ENCODE measurements at regions not wholly inside any gene's neighbourhood (a gene's known extent, or its start where the extent isn't known, plus 50 kb on each side); places are given as distances from the start of the nearest gene placed in this dataset.
"Not testable (repeated sequence)": the region's sequence is repeated elsewhere in the genome, so short reads cannot be mapped to it uniquely, and the experiment has no call there.

GRCh38 chr6:169406804-169407203 is 153.2 kb upstream of the THBS2 start:
- H3K27me3 Mint-ChIP-seq (ENCODE audit: low read depth), result peaks cover 16% of the 10 kb centered on the region
- no peak for DNase-seq
- no peak for ATAC-seq
- no peaks in the 10 kb centered on the region for H3K9me3 Mint-ChIP-seq
- no peaks in the 10 kb centered on the region for H3K36me3 Mint-ChIP-seq (ENCODE audit: insufficient read depth)
- H3K4me3 Mint-ChIP-seq, result no peak overlapping the region
- H3K4me1 Mint-ChIP-seq (ENCODE audit: low read depth), result no peaks in the 10 kb centered on the region

GRCh38 chr6:169406034-169406433 is 152.4 kb upstream of the THBS2 start:
- no peak for ATAC-seq
- H3K4me1 Mint-ChIP-seq (ENCODE audit: low read depth), result no peaks in the 10 kb centered on the region
- H3K4me3 Mint-ChIP-seq, result no peak overlapping the region
- H3K27me3 Mint-ChIP-seq (ENCODE audit: low read depth), result peaks cover 17% of the 10 kb centered on the region
- no peaks in the 10 kb centered on the region for H3K36me3 Mint-ChIP-seq (ENCODE audit: insufficient read depth)
- H3K9me3 Mint-ChIP-seq, result no peaks in the 10 kb centered on the region
- no peak for DNase-seq

GRCh38 chr6:169404828-169405227 is 151.2 kb upstream of the THBS2 start:
- DNase-seq, result no peak
- Mint-ChIP-seq H3K4me3 (no peak overlapping the region), H3K27me3 (ENCODE audit: low read depth) (peaks cover 11% of the 10 kb centered on the region)

GRCh38 chr6:169398342-169399105 is 144.9 kb upstream of the THBS2 start:
- no peak overlapping the region for H3K4me3 Mint-ChIP-seq
- H3K9me3 Mint-ChIP-seq, result no peaks in the 10 kb centered on the region
- DNase-seq (no peak), ATAC-seq (no peak)
- peaks cover 5% of the 10 kb centered on the region for H3K27me3 Mint-ChIP-seq (ENCODE audit: low read depth)
- no peaks in the 10 kb centered on the region for H3K36me3 Mint-ChIP-seq (ENCODE audit: insufficient read depth)
- H3K4me1 Mint-ChIP-seq (ENCODE audit: low read depth), result no peaks in the 10 kb centered on the region

More at GRCh38 chr6:169404828-169405227, 151.2 kb upstream of the THBS2 start:
- ATAC-seq, result no peak
- Mint-ChIP-seq H3K4me1 (ENCODE audit: low read depth) (no peaks in the 10 kb centered on the region), H3K36me3 (ENCODE audit: insufficient read depth) (no peaks in the 10 kb centered on the region), H3K9me3 (no peaks in the 10 kb centered on the region)

- Mint-ChIP-seq H3K9me3 (no peaks in the 10 kb centered on the region), H3K4me3 (no peak overlapping the region), H3K27me3 (ENCODE audit: low read depth) (peaks cover 5% of the 10 kb centered on the region), H3K4me1 (ENCODE audit: low read depth) (no peaks in the 10 kb centered on the region), H3K36me3 (ENCODE audit: insufficient read depth) (no peaks in the 10 kb centered on the region)
- DNase-seq (no peak), ATAC-seq (no peak)
These were observed 144.0 kb upstream of the THBS2 start for GRCh38 chr6:169397684-169398083.

- H3K4me1 Mint-ChIP-seq (ENCODE audit: low read depth), result no peaks in the 10 kb centered on the region
- no peak overlapping the region for H3K4me3 Mint-ChIP-seq
- no peaks in the 10 kb centered on the region for H3K36me3 Mint-ChIP-seq (ENCODE audit: insufficient read depth)
- DNase-seq (no peak), ATAC-seq (no peak)
- peaks cover 4% of the 10 kb centered on the region for H3K27me3 Mint-ChIP-seq (ENCODE audit: low read depth)
- peaks cover 8% of the 10 kb centered on the region for H3K9me3 Mint-ChIP-seq
These were observed 143.0 kb upstream of the THBS2 start for GRCh38 chr6:169396554-169397163.

- H3K27me3 Mint-ChIP-seq (ENCODE audit: low read depth); H3K36me3 Mint-ChIP-seq (ENCODE audit: insufficient read depth); DNase-seq; H3K4me1 Mint-ChIP-seq (ENCODE audit: low read depth); ATAC-seq; H3K4me3 Mint-ChIP-seq: not testable (repeated sequence)
- H3K9me3 Mint-ChIP-seq, result peaks cover 13% of the 10 kb centered on the region
These were observed 142.4 kb upstream of the THBS2 start for GRCh38 chr6:169396009-169396539.

GRCh38 chr6:169395080-169395805 is 141.6 kb upstream of the THBS2 start:
- no peak for DNase-seq
- Mint-ChIP-seq H3K27me3 (ENCODE audit: low read depth) (peaks cover 3% of the 10 kb centered on the region), H3K4me3 (no peak overlapping the region), H3K9me3 (peaks cover 15% of the 10 kb centered on the region), H3K36me3 (ENCODE audit: insufficient read depth) (no peaks in the 10 kb centered on the region), H3K4me1 (ENCODE audit: low read depth) (no peaks in the 10 kb centered on the region)
- ATAC-seq, result no peak

- DNase-seq (no peak), ATAC-seq (no peak)
- no peaks in the 10 kb centered on the region for H3K4me1 Mint-ChIP-seq (ENCODE audit: low read depth)
- H3K36me3 Mint-ChIP-seq (ENCODE audit: insufficient read depth), result no peaks in the 10 kb centered on the region
- peaks cover 20% of the 10 kb centered on the region for H3K9me3 Mint-ChIP-seq
- H3K4me3 Mint-ChIP-seq, result no peak overlapping the region
- H3K27me3 Mint-ChIP-seq (ENCODE audit: low read depth), result peaks cover 7% of the 10 kb centered on the region
These were observed 140.1 kb upstream of the THBS2 start for GRCh38 chr6:169393753-169394152.

- ATAC-seq (no peak), DNase-seq (no peak)
- H3K9me3 Mint-ChIP-seq, result peaks cover 20% of the 10 kb centered on the region
- H3K27me3 Mint-ChIP-seq (ENCODE audit: low read depth), result peaks cover 12% of the 10 kb centered on the region
- no peak overlapping the region for H3K4me3 Mint-ChIP-seq
- no peaks in the 10 kb centered on the region for H3K4me1 Mint-ChIP-seq (ENCODE audit: low read depth)
- no peaks in the 10 kb centered on the region for H3K36me3 Mint-ChIP-seq (ENCODE audit: insufficient read depth)
These were observed 137.9 kb upstream of the THBS2 start for GRCh38 chr6:169391473-169392071.

- no peak for DNase-seq
- ATAC-seq, result no peak
- Mint-ChIP-seq H3K4me3 (no peak overlapping the region), H3K27me3 (ENCODE audit: low read depth) (peaks cover 9% of the 10 kb centered on the region), H3K4me1 (ENCODE audit: low read depth) (no peaks in the 10 kb centered on the region), H3K9me3 (peaks cover 26% of the 10 kb centered on the region), H3K36me3 (ENCODE audit: insufficient read depth) (no peaks in the 10 kb centered on the region)
These were observed 134.9 kb upstream of the THBS2 start for GRCh38 chr6:169388395-169389166.

GRCh38 chr6:169387809-169388383 is 134.2 kb upstream of the THBS2 start:
- ATAC-seq (no peak), DNase-seq (no peak)
- Mint-ChIP-seq H3K9me3 (peaks cover 28% of the 10 kb centered on the region), H3K36me3 (ENCODE audit: insufficient read depth) (no peaks in the 10 kb centered on the region), H3K27me3 (ENCODE audit: low read depth) (peaks cover 10% of the 10 kb centered on the region), H3K4me1 (ENCODE audit: low read depth) (no peaks in the 10 kb centered on the region), H3K4me3 (no peak overlapping the region)

GRCh38 chr6:169386411-169387057 is 132.9 kb upstream of the THBS2 start:
- Mint-ChIP-seq H3K36me3 (ENCODE audit: insufficient read depth) (no peaks in the 10 kb centered on the region), H3K4me3 (no peak overlapping the region), H3K4me1 (ENCODE audit: low read depth) (no peaks in the 10 kb centered on the region), H3K9me3 (peaks cover 20% of the 10 kb centered on the region), H3K27me3 (ENCODE audit: low read depth) (peaks cover 10% of the 10 kb centered on the region)
- DNase-seq (no peak), ATAC-seq (no peak)
